ENCODE measurements at regions not wholly inside any gene's neighbourhood (a gene's known extent, or its start where the extent isn't known, plus 50 kb on each side); places are given as distances from the start of the nearest gene placed in this dataset.

DNA sequence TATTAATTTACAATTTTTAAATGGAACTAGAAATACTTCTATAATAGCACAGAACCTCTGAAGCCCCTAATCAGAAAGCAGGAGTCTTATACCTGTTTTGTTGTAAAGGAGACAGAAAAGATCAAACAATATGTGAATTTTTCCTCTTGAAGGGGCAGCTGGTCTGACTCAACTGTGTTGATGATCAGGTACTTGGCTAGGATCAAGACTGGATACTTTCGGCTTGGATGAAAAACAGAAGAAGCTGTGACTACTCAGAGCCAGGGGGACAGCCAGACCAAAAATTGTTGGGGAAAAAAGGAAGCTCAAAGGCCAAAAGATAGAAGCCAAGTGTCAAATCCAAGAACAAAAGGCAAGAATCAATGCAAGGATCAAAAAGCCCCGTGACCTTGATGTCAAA is 195.6 kb downstream of the KCTD12 start:
- DNase-seq (ENCODE audit: low read depth) = no peak
- TF ChIP-seq CTCF (conservative IDR thresholded peaks at IDR 0.05; ENCODE audit: low read depth, low read length) = no peak
- H3K4me3 ChIP-seq (ENCODE audit: low read length) = no peak overlapping the region

GRCh38 chr13:76687467-76687866 is 198.7 kb downstream of the KCTD12 start:
- H3K4me3 ChIP-seq (ENCODE audit: low read length) = no peak overlapping the region
- TF ChIP-seq CTCF (conservative IDR thresholded peaks at IDR 0.05; ENCODE audit: low read depth, low read length) = no peak
- no peak for DNase-seq (ENCODE audit: low read depth)

DNA sequence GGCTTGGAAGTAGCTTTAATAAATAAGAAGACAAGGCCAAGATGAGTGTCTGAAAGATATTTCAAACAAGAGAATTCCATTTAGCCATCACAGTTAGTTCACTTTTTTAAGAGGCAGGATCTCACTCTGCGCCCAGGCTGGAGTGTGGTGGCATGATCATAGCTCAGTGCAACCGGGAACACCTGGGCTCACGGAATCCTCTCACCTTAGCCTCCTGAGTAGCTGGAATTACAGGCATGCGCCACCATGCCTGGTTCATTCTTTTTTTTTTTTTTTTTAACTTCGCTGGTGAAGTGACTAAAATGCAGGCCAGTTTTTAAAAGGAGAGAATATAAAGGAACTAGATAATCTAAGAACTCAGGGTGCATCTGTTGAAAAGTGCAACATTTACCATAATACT is 200.3 kb downstream of the KCTD12 start:
- DNase-seq (ENCODE audit: low read depth) = no peak
- no peak overlapping the region for H3K4me3 ChIP-seq (ENCODE audit: low read length)
- no peak for TF ChIP-seq CTCF (conservative IDR thresholded peaks at IDR 0.05; ENCODE audit: low read depth, low read length)

GRCh38 chr13:76684336-76684735 is 201.9 kb downstream of the KCTD12 start:
- TF ChIP-seq CTCF (conservative IDR thresholded peaks at IDR 0.05; ENCODE audit: low read depth, low read length) = no peak
- no peak overlapping the region for H3K4me3 ChIP-seq (ENCODE audit: low read length)
- no peak for DNase-seq (ENCODE audit: low read depth)

GRCh38 chr13:76683854-76684253 is 202.4 kb downstream of the KCTD12 start:
- no peak for TF ChIP-seq CTCF (conservative IDR thresholded peaks at IDR 0.05; ENCODE audit: low read depth, low read length)
- no peak for DNase-seq (ENCODE audit: low read depth)
- no peak overlapping the region for H3K4me3 ChIP-seq (ENCODE audit: low read length)

DNA sequence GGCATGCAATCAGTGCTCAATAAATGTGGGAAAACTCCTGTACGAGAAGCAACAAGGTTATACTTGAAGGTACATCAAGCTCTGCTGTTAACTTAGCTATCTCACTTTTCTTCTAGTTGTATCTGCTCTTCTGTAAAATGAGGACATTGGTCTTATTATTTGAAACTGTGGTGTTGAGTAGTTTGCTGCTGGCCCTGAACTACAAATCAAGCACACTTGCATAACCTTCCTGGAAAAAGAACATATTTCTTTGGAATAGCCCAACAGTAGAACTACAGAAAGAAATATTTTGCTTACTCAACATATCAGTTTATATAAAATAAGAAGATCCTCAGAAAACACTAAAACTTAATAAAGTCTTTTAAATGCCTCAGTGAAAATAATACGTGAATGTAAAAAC is 203.0 kb downstream of the KCTD12 start:
- no peak overlapping the region for H3K4me3 ChIP-seq (ENCODE audit: low read length)
- TF ChIP-seq CTCF (conservative IDR thresholded peaks at IDR 0.05; ENCODE audit: low read depth, low read length) = no peak
- DNase-seq (ENCODE audit: low read depth) = no peak

DNA sequence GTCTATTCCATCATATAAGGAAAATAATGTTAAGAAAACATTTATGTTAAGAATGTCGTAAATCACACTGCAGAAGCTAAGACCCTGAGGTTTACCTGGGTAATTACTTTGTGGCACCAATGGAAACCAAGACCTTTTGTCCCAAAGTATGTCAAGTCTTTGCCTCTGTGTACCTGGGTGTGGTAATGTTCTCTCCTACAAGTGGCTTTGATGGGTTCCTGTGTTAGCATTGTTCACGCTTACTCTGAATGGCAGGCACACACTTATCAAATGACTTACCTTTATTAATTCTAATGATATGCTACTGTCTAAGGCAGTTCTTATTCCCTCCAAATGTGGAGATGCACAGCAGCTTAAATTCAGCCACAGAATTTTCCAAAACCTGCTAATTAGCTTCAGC is 206.1 kb downstream of the KCTD12 start:
- DNase-seq (ENCODE audit: low read depth) = no peak
- no peak for TF ChIP-seq CTCF (conservative IDR thresholded peaks at IDR 0.05; ENCODE audit: low read depth, low read length)
- H3K4me3 ChIP-seq (ENCODE audit: low read length) = no peak overlapping the region
